ENCODE measurements at regions not wholly inside any gene's neighbourhood (a gene's known extent, or its start where the extent isn't known, plus 50 kb on each side); places are given as distances from the start of the nearest gene placed in this dataset.
"Not testable (repeated sequence)": the region's sequence is repeated elsewhere in the genome, so short reads cannot be mapped to it uniquely, and the experiment has no call there.

- Histone ChIP-seq H3K27ac (ENCODE audit: insufficient read depth, low read length, poor library complexity, severe bottlenecking) (no peak overlapping the region), H3K4me1 (ENCODE audit: control insufficient read depth, insufficient read depth, low read length, poor library complexity, severe bottlenecking) (peaks cover 11% of the 10 kb centered on the region), H3K27me3 (ENCODE audit: control insufficient read depth, insufficient read depth, low read length) (no peaks in the 10 kb centered on the region), H3K9me3 (ENCODE audit: control insufficient read depth in 2 of 2, low read length in 2 of 2) (no peaks in the 10 kb centered on the region), H3K4me3 (ENCODE audit: low read depth, low read length) (no peak overlapping the region), H3K36me3 (ENCODE audit: control insufficient read depth, insufficient read depth, low read length) (no peaks in the 10 kb centered on the region)
- ATAC-seq (ENCODE audit: low read depth in 2 of 2) (no peak), DNase-seq (no peak)
- peak overlapping the region in 1 of 3 donors; percentile 60 for H3K27ac Mint-ChIP-seq
- no peaks in the 10 kb centered on the region for H3K9me3 Mint-ChIP-seq
- H3K36me3 Mint-ChIP-seq, result no peaks in the 10 kb centered on the region
- H3K27me3 Mint-ChIP-seq, result no peaks in the 10 kb centered on the region
- H3K4me3 Mint-ChIP-seq, result no peak overlapping the region
- peaks cover 13 to 22% (median 16%) of the 10 kb centered on the region in 4 donors for H3K4me1 Mint-ChIP-seq
Observed at GRCh38 chr20:53883098-53883911, 187.1 kb downstream of the BCAS1 start.

- not testable (repeated sequence) for H3K27me3 Mint-ChIP-seq; H3K4me3 Mint-ChIP-seq; H3K9me3 ChIP-seq (ENCODE audit: control insufficient read depth in 2 of 2, low read length in 2 of 2); H3K36me3 Mint-ChIP-seq; H3K27ac Mint-ChIP-seq; H3K9me3 Mint-ChIP-seq; ATAC-seq (ENCODE audit: low read depth in 2 of 2); H3K27me3 ChIP-seq (ENCODE audit: control insufficient read depth, insufficient read depth, low read length); H3K27ac ChIP-seq (ENCODE audit: insufficient read depth, low read length, poor library complexity, severe bottlenecking); H3K4me3 ChIP-seq (ENCODE audit: low read depth, low read length); H3K36me3 ChIP-seq (ENCODE audit: control insufficient read depth, insufficient read depth, low read length); DNase-seq
- H3K4me1 ChIP-seq (ENCODE audit: control insufficient read depth, insufficient read depth, low read length, poor library complexity, severe bottlenecking), result peaks cover 11% of the 10 kb centered on the region
- peaks cover 8 to 17% (median 16%) of the 10 kb centered on the region in 4 donors for H3K4me1 Mint-ChIP-seq
Observed at GRCh38 chr20:53882438-53882986, 187.9 kb downstream of the BCAS1 start.

- Histone ChIP-seq H3K4me1 (ENCODE audit: control insufficient read depth, insufficient read depth, low read length, poor library complexity, severe bottlenecking) (peaks cover 11% of the 10 kb centered on the region), H3K27ac (ENCODE audit: insufficient read depth, low read length, poor library complexity, severe bottlenecking) (no peak overlapping the region), H3K9me3 (ENCODE audit: control insufficient read depth in 2 of 2, low read length in 2 of 2) (no peaks in the 10 kb centered on the region), H3K36me3 (ENCODE audit: control insufficient read depth, insufficient read depth, low read length) (no peaks in the 10 kb centered on the region), H3K4me3 (ENCODE audit: low read depth, low read length) (no peak overlapping the region), H3K27me3 (ENCODE audit: control insufficient read depth, insufficient read depth, low read length) (no peaks in the 10 kb centered on the region)
- no peak for ATAC-seq (ENCODE audit: low read depth in 2 of 2)
- Mint-ChIP-seq H3K27ac (peak overlapping the region in 1 of 3 donors; percentile 34), H3K36me3 (no peaks in the 10 kb centered on the region), H3K27me3 (no peaks in the 10 kb centered on the region), H3K9me3 (no peaks in the 10 kb centered on the region), H3K4me1 (peaks cover 8 to 20% (median 17%) of the 10 kb centered on the region in 4 donors), H3K4me3 (no peak overlapping the region)
- DNase-seq, result no peak
Observed at GRCh38 chr20:53881362-53881761, 189.0 kb downstream of the BCAS1 start.

GRCh38 chr20:53880108-53880641 lies 190.2 kb downstream of the BCAS1 start:
- H3K9me3 ChIP-seq (ENCODE audit: control insufficient read depth in 2 of 2, low read length in 2 of 2), result no peaks in the 10 kb centered on the region
- no peak overlapping the region for H3K27ac ChIP-seq (ENCODE audit: insufficient read depth, low read length, poor library complexity, severe bottlenecking)
- peaks cover 9% of the 10 kb centered on the region for H3K4me1 ChIP-seq (ENCODE audit: control insufficient read depth, insufficient read depth, low read length, poor library complexity, severe bottlenecking)
- Mint-ChIP-seq H3K9me3 (no peaks in the 10 kb centered on the region), H3K36me3 (no peaks in the 10 kb centered on the region), H3K27me3 (no peaks in the 10 kb centered on the region), H3K4me3 (no peak overlapping the region), H3K4me1 (peaks cover 8 to 20% (median 17%) of the 10 kb centered on the region in 4 donors), H3K27ac (peak overlapping the region; percentile 36 to 49 (median 49))
- no peak overlapping the region for H3K4me3 ChIP-seq (ENCODE audit: low read depth, low read length)
- H3K27me3 ChIP-seq (ENCODE audit: control insufficient read depth, insufficient read depth, low read length), result no peaks in the 10 kb centered on the region
- ATAC-seq (ENCODE audit: low read depth in 2 of 2), result no peak
- H3K36me3 ChIP-seq (ENCODE audit: control insufficient read depth, insufficient read depth, low read length), result no peaks in the 10 kb centered on the region
- DNase-seq, result no peak

GRCh38 chr20:53879048-53879684 lies 191.2 kb downstream of the BCAS1 start:
- no peak overlapping the region for H3K4me3 Mint-ChIP-seq
- Histone ChIP-seq H3K9me3 (ENCODE audit: control insufficient read depth in 2 of 2, low read length in 2 of 2) (no peaks in the 10 kb centered on the region), H3K27me3 (ENCODE audit: control insufficient read depth, insufficient read depth, low read length) (no peaks in the 10 kb centered on the region), H3K36me3 (ENCODE audit: control insufficient read depth, insufficient read depth, low read length) (no peaks in the 10 kb centered on the region), H3K27ac (ENCODE audit: insufficient read depth, low read length, poor library complexity, severe bottlenecking) (no peak overlapping the region), H3K4me1 (ENCODE audit: control insufficient read depth, insufficient read depth, low read length, poor library complexity, severe bottlenecking) (no peaks in the 10 kb centered on the region), H3K4me3 (ENCODE audit: low read depth, low read length) (no peak overlapping the region)
- H3K27me3 Mint-ChIP-seq, result no peaks in the 10 kb centered on the region
- H3K27ac Mint-ChIP-seq, result no peak overlapping the region
- H3K4me1 Mint-ChIP-seq, result peaks cover 0 to 16% (median 8%) of the 10 kb centered on the region in 4 donors
- H3K9me3 Mint-ChIP-seq, result no peaks in the 10 kb centered on the region
- no peak for ATAC-seq (ENCODE audit: low read depth in 2 of 2)
- H3K36me3 Mint-ChIP-seq, result no peaks in the 10 kb centered on the region
- DNase-seq, result peak in 1 of 3 donors; percentile 17

GRCh38 chr20:53878262-53879047 lies 191.9 kb downstream of the BCAS1 start:
- peaks cover 0 to 22% (median 9%) of the 10 kb centered on the region in 4 donors for H3K4me1 Mint-ChIP-seq
- H3K36me3 Mint-ChIP-seq, result no peaks in the 10 kb centered on the region
- peak overlapping the region; percentile 44 to 67 (median 65) for H3K27ac Mint-ChIP-seq
- DNase-seq (no peak), ATAC-seq (ENCODE audit: low read depth in 2 of 2) (no peak)
- no peaks in the 10 kb centered on the region for H3K27me3 ChIP-seq (ENCODE audit: control insufficient read depth, insufficient read depth, low read length)
- H3K9me3 Mint-ChIP-seq, result no peaks in the 10 kb centered on the region
- H3K36me3 ChIP-seq (ENCODE audit: control insufficient read depth, insufficient read depth, low read length), result no peaks in the 10 kb centered on the region
- H3K4me3 Mint-ChIP-seq, result no peak overlapping the region
- no peak overlapping the region for H3K4me3 ChIP-seq (ENCODE audit: low read depth, low read length)
- H3K27me3 Mint-ChIP-seq, result no peaks in the 10 kb centered on the region
- peaks cover 3% of the 10 kb centered on the region for H3K4me1 ChIP-seq (ENCODE audit: control insufficient read depth, insufficient read depth, low read length, poor library complexity, severe bottlenecking)
- H3K27ac ChIP-seq (ENCODE audit: insufficient read depth, low read length, poor library complexity, severe bottlenecking), result no peak overlapping the region
- H3K9me3 ChIP-seq (ENCODE audit: control insufficient read depth in 2 of 2, low read length in 2 of 2), result no peaks in the 10 kb centered on the region

- ATAC-seq (ENCODE audit: low read depth in 2 of 2) (no peak), DNase-seq (no peak)
- Mint-ChIP-seq H3K9me3 (no peaks in the 10 kb centered on the region), H3K27ac (peak overlapping the region; percentile 64 to 93 (median 91)), H3K36me3 (no peaks in the 10 kb centered on the region), H3K4me3 (no peak overlapping the region), H3K4me1 (peaks cover 14 to 37% (median 22%) of the 10 kb centered on the region in 4 donors), H3K27me3 (peaks cover 4% of the 10 kb centered on the region)
- Histone ChIP-seq H3K27me3 (ENCODE audit: control insufficient read depth, insufficient read depth, low read length) (no peaks in the 10 kb centered on the region), H3K9me3 (ENCODE audit: control insufficient read depth in 2 of 2, low read length in 2 of 2) (no peaks in the 10 kb centered on the region), H3K4me1 (ENCODE audit: control insufficient read depth, insufficient read depth, low read length, poor library complexity, severe bottlenecking) (peaks cover 17% of the 10 kb centered on the region), H3K36me3 (ENCODE audit: control insufficient read depth, insufficient read depth, low read length) (no peaks in the 10 kb centered on the region), H3K27ac (ENCODE audit: insufficient read depth, low read length, poor library complexity, severe bottlenecking) (no peak overlapping the region), H3K4me3 (ENCODE audit: low read depth, low read length) (no peak overlapping the region)
Observed at GRCh38 chr20:53876956-53877355, 193.4 kb downstream of the BCAS1 start.
